NCI-H748 (cell line): ENCODE measurements at regions not wholly inside any gene's neighbourhood (a gene's known extent, or its start where the extent isn't known, plus 50 kb on each side); places are given as distances from the start of the nearest gene placed in this dataset.

Experiments
- DNase-seq: peaks from one replicate; lab custom pipeline; 2025; ENCODE audit not compliant: unreplicated experiment; lab: John Stamatoyannopoulos, UW

GRCh38 chr9:108134486-108135128 is 645.0 kb upstream of the KLF4 start:
- no peak for DNase-seq

DNA sequence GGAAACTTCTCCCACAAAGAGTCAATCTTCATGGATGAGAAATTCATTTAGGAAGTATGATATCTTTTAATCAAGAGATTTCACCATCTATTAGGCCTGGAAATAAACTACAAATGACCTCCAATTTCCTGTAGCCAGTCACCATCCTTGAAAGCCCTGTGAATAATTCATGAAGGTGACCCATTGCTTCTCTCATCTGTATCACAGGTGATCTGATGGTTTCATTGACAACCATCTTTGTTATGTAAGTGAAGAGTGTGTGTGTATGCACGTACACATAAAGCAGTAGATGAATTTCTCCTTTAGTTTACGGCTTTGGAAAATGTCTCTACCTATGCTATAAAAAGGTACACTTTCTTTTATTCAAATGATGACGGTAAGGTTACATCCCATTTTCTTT is 644.1 kb upstream of the KLF4 start:
- DNase-seq = no peak

DNA sequence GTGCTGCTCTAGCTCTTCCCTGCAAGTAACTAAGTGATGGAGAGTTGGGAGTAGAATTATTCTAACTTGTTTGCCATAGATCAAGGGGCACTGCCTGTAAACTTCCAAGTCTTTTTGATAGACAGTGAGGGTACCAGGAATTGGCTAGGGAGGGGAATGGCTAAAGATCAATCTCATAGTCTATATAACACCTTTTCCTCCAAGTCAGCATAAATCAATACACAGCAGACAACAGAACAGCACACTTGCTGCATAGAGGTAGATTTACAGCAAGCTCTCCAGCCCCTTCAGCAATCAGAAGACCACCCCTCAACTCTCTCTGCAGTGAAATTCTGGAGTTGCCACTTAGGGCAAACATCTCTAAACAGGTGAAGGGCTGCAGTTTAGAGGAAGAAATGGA is 643.5 kb upstream of the KLF4 start:
- no peak for DNase-seq

DNA sequence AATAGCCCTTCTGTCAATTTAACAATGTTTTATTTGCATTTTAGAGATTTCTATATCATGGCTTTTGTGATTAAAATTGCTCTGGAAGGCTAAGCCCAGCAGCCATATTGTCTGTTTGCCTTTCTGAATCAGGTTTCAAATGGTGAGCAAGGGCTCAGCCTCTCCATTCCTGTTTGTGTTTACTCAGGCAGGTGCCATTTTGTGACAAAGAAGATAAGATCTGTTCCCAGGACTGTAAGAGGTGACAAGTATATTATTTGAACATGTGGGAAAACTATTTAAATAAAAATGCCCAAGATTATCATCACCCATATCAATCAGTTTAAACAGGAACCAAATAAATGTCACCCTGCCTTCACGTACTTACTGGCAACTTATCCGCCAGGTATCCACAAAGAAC is 641.3 kb upstream of the KLF4 start:
- peak; percentile 75 for DNase-seq

DNA sequence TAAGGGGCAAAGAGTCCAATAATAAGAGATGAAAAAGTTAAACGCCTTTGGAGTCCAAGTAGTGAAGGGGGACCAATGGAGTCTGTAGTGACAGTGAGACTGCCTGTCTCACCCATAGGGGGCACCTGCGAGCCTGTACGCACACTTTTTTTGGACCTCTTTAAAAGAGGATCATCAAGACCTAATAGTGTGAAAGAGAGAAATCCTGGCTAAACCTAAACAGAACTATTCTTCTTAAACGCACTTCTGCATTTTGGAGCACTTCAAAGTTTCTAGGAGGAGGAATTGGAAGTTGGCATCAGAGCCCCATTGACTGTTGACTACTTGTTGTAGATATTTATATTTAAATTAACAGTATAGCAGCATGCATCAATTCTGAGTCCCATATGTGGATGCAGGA is 636.1 kb upstream of the KLF4 start:
- no peak for DNase-seq

- DNase-seq = no peak
Measured at GRCh38 chr9:108119530-108120113, 630.1 kb upstream of the KLF4 start.

- DNase-seq = peak; percentile 22
Measured at GRCh38 chr9:108117795-108118194, 628.2 kb upstream of the KLF4 start.

DNA sequence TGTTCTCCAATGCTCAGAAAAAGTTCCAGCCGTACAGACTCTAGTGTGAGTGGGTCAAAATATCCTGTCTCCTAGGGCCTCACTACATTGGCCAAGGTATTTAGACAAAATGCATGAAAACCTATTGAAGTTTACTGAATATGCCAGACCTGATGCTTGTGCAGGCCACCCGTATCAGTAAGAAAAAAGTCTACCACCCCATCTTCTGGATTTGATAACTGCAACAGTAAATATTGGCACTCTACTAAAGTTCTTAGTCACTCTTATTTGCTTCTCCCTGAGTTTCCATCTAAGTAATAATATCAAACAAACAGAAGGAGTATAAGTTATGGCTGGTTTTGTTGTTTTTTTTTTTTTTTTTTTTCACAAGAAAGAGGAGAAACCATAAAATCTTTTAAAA is 627.7 kb upstream of the KLF4 start:
- DNase-seq = no peak

GRCh38 chr9:108113596-108113995 is 624.0 kb upstream of the KLF4 start:
- DNase-seq = no peak

GRCh38 chr9:108109927-108110690 is 620.5 kb upstream of the KLF4 start:
- no peak for DNase-seq

DNA sequence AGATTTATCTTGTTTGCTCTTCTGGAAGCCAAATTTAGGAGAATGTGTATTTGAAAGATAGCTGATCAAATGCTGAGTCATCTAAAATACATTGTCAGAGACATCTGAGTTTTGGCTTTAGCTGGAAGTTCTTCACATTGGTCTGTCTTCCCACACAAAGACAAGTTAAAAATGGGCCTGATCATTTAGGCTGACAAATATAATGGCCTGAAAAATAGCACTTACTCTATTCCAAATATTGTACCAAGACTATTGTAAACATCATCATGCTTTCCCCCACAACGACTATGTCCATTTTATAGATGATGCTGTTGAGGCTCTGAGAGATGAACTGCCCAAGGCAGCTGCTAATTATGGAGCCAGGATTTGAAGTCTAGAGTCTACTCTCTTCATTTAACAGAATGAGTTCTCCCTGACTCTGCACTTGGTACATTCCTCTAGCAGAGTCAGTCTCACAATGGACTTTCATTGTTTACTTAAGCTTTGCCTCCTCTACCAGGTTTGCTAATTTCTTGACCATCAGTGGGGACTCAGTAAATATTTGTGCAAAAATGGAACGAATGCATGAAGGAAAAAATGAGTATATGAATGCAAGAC is 619.4 kb upstream of the KLF4 start:
- peak; percentile 12 for DNase-seq

- no peak for DNase-seq
Measured at GRCh38 chr9:108108280-108108851, 618.8 kb upstream of the KLF4 start.

GRCh38 chr9:108105885-108106284 is 616.3 kb upstream of the KLF4 start:
- DNase-seq = no peak

- no peak for DNase-seq
Measured at GRCh38 chr9:108104991-108105390, 615.4 kb upstream of the KLF4 start.

DNA sequence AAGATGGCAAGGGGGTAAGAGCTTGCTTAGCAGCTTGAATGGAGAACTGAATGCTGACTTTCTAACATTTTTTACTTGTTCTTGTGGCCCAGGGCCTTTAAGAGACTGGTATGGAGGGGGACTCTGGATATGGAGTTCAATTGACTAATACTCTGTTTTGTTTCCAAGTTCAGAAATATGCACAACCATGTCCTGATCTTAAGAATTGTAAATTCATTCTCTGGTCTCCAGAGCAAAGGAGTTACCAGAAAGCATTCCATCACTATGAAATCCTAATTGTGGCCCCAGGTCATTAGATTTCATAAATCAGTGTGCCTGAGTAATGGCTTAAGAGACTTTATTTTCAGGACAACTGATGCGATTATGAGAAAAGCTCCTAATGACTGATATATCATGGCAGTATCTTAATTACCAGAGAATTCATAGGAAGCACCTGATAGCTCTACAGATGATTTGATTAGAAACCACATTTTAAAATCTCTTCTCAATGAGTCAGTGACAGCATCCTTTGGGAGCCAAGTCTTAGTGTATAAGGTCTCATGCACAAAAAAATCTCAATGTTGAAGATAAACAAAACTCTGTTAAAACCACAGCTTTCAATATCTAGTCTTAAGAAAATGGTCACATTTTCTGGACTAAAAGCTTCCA is 613.6 kb upstream of the KLF4 start:
- no peak for DNase-seq

DNA sequence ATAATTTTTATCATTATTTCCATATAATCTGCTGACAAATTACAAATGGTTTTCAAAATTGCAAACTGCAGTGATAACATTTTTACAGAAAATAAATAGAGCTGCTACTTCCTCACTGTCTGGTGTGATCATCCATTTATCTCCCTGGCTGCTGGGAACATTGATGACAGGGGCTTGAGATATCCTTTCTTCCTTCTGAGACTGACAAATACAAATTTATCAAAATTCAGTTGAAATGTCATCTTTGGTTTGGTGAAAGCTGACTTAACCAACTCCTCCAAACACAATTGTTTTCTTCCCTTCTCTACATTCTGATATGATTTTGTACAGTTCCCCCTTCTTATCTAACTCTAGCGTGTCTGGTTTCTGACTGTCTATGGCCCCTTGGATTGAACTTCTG is 611.8 kb upstream of the KLF4 start:
- DNase-seq = no peak

DNA sequence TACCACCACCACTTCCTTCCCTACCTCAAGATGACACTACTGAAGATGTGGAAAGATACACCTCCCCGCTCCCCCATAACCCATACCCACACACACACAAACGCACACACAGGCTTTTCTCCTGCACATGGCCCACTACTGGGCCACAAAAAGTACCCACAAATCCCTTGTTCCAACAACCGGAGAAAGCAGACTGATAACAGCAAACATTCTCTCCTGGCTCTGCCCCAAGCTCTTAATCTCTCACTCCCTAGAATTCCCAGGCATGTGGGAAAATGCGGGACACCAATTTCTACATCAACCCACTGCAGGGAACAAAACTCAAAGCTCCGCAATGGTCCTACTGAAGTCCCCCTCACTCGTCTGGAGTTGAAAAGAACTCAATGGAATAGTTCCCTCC is 611.0 kb upstream of the KLF4 start:
- DNase-seq = no peak

DNA sequence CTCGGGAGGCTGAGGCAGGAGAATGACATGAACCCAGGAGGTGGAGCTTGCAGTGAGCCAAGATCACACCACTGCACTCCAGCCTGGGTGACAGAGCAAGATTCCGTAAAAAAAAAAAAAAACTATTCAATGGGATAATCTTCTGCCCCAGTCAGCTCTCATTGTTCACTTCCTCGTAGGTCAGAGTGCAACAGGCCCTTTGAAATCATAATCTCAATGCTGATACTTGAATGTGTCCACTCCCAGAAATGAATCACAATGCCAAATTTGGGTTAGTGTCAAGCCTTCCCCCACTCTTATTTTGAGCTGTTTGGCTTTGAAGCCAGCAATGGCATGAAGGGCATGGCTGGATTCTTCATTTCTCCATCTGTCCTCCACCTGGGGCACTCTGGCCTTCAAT is 610.3 kb upstream of the KLF4 start:
- DNase-seq = no peak

GRCh38 chr9:108095496-108095895 is 605.9 kb upstream of the KLF4 start:
- DNase-seq = no peak

GRCh38 chr9:108094676-108094993 is 605.1 kb upstream of the KLF4 start:
- DNase-seq = no peak
